HepG2 (cell line): ENCODE measurements at regions not wholly inside any gene's neighbourhood (a gene's known extent, or its start where the extent isn't known, plus 50 kb on each side); places are given as distances from the start of the nearest gene placed in this dataset.

Source experiments
- ATAC-seq: fragments of 200-7000 bp; cut with Tn5 transposase; 3 replicates; pipeline ENCODE4 v1.9.1; 2020; ENCODE audit warnings: mild to moderate bottlenecking, moderate library complexity
- BruUV-seq: library from RNA; stranded (reverse); fragments of 400-500 nt; replicated peaks from 2 replicates; lab custom pipeline; 2021; lab: Mats Ljungman, UMichigan
- CTCF ChIA-PET: fragments of 300-600 bp; formaldehyde crosslinking; extraction: SDS; loops from one replicate; lab custom pipeline; 2021; ENCODE audit warnings: low total read pairs, inconsistent platforms, low intra/inter-chr PET ratio; lab: Yijun Ruan, JAX
- POLR2A ChIA-PET: fragments of 350-600 bp; sonication (Branson Sonifier 250); formaldehyde crosslinking; loops from one replicate; lab custom pipeline; 2020; ENCODE audit warnings: antibody characterized with exemption, inconsistent platforms; lab: Yijun Ruan, JAX
- DNase-seq: peaks from one replicate; pipeline ENCODE4 v3.0.0-alpha.2; 2015; ENCODE audit warnings: low spot score
- FAIRE-seq: peaks from 3 replicates; lab custom pipeline; 2011; peaks lifted over from hg19 to GRCh38; lab: Jason Lieb, UNC
- H2AFZ ChIP-seq: one replicate; pipeline ENCODE4 v1.6.1; 2011; ENCODE audit warnings: low read length, inconsistent platforms
- H3K27ac ChIP-seq: fragments of 300-600 bp; 3 replicates; pipeline ENCODE4 v1.8.0; 2011; ENCODE audit warnings: mixed run types, mild to moderate bottlenecking, mixed read lengths, low read length, inconsistent platforms; ENCODE audit not compliant: insufficient read depth; ENCODE audit errors: extremely low read length
- H3K27me3 ChIP-seq, 2 experiments: fragments of 200-600 bp in 1 of 2; 2 replicates in 1 of 2; 3 replicates in 1 of 2; pipeline versions ENCODE4 v1.6.0 to v1.8.0; 2011; ENCODE audit warnings: low read length in 2 of 2, mild to moderate bottlenecking in 2 of 2, moderate library complexity in 2 of 2, inconsistent platforms in 1 of 2; ENCODE audit not compliant: insufficient read depth in 2 of 2, control insufficient read depth in 1 of 2
- H3K36me3 ChIP-seq, 2 experiments: fragments of 200-600 bp in 1 of 2; replicated peaks in 1 of 2; 2 replicates in 1 of 2; 3 replicates in 1 of 2; pipeline versions ENCODE4 v1.5.1 to v1.8.0; 2011; ENCODE audit warnings: low read length in 2 of 2, inconsistent platforms in 1 of 2; ENCODE audit not compliant: insufficient read depth in 2 of 2, control insufficient read depth in 1 of 2
- H3K4me1 ChIP-seq: 2 replicates; pipeline ENCODE4 v1.5.1; 2012; ENCODE audit warnings: low read length, inconsistent platforms; ENCODE audit not compliant: insufficient read depth
- H3K4me2 ChIP-seq: 2 replicates; pipeline ENCODE4 v1.6.0; 2011; ENCODE audit warnings: low read depth, low read length, inconsistent platforms
- H3K4me3 ChIP-seq, 3 experiments: fragments of 200-600 bp in 1 of 3; sonication (generic), shearing (Covaris generic) in 1 of 3; replicated peaks in 1 of 3; 2 replicates each; pipeline ENCODE4 v1.5.1; 2011 to 2016; ENCODE audit warnings: low read length in 3 of 3, inconsistent platforms in 2 of 3, low read depth in 2 of 3, mild to moderate bottlenecking in 2 of 3, control low read depth in 1 of 3, mixed read lengths in 1 of 3; ENCODE audit not compliant: insufficient read depth in 1 of 3
- H3K79me2 ChIP-seq: one replicate; pipeline ENCODE4 v1.6.1; 2011; ENCODE audit warnings: low read length, inconsistent platforms; ENCODE audit not compliant: insufficient read depth
- H3K9ac ChIP-seq: 2 replicates; pipeline ENCODE4 v1.6.0; 2011; ENCODE audit warnings: mild to moderate bottlenecking, low read depth, low read length, inconsistent platforms; ENCODE audit not compliant: insufficient read depth
- H3K9me3 ChIP-seq: 2 replicates; pipeline ENCODE4 v1.5.1; 2012; ENCODE audit warnings: mild to moderate bottlenecking, low read length
- H4K20me1 ChIP-seq: 2 replicates; pipeline ENCODE4 v1.6.0; 2011; ENCODE audit warnings: inconsistent platforms, mild to moderate bottlenecking, low read length, moderate library complexity; ENCODE audit not compliant: insufficient read depth
- MXD3 ChIP-seq: IDR thresholded peaks from 2 replicates; pipeline ENCODE4 v1.6.1; 2016; ENCODE audit warnings: mild to moderate bottlenecking, missing biosample characterization, missing genetic modification reagents
- ZNF142 ChIP-seq: sonication (generic); formaldehyde crosslinking; IDR thresholded peaks from 2 replicates; pipeline ENCODE4 v1.4.0; 2020; ENCODE audit warnings: missing genetic modification reagents
- ZNF740 ChIP-seq: sonication (generic); formaldehyde crosslinking; IDR thresholded peaks from 2 replicates; pipeline ENCODE4 v1.4.0; 2020; ENCODE audit warnings: missing genetic modification reagents
- WGBS: methylation state at CpG from one replicate; pipeline ENCODE4 v1.1.6; 2017; ENCODE audit warnings: low lambda C conversion rate; 5-methylcytosine and 5-hydroxymethylcytosine counted together
- in situ Hi-C: cut with HindIII; loops from 2 replicates; pipeline ENCODE4 v1.10.0; 2017; ENCODE audit warnings: low pct_unique_long_range_greater_than_20kb; ENCODE audit not compliant: extremely low pct_ligation_motif_present
- intact Hi-C: fragments of 100-400 bp; cut with micrococcal nuclease; formaldehyde crosslinking; loops from one replicate; pipeline ENCODE4 v1.10.0; 2022; ENCODE audit not compliant: unreplicated experiment

- TF ChIP-seq ZNF740 (CRISPR knock-in tag): no peak
- no peak for TF ChIP-seq MXD3 (CRISPR knock-in tag)
- TF ChIP-seq, all 625 proteins: peak for 0
Measured at GRCh38 chr2:52536929-52537460, 1230.6 kb upstream of the CHAC2 start (continued).

- in situ Hi-C loops: no loop called here
- POLR2A ChIA-PET: no interaction called here
- no peak for FAIRE-seq
Measured at GRCh38 chr2:52532956-52533355, 1234.6 kb upstream of the CHAC2 start.

More at GRCh38 chr2:52532956-52533355, 1234.6 kb upstream of the CHAC2 start:
- no peak overlapping the region for H2AFZ ChIP-seq
- 0% methylated on average over 1 of the region's 1 CpG for WGBS
- H3K27me3 ChIP-seq: no peaks in the 10 kb centered on the region
- no peaks in the 10 kb centered on the region for H3K79me2 ChIP-seq
- intact Hi-C loops: no loop called here
- no peak overlapping the region for H3K4me3 ChIP-seq
- ATAC-seq (no peak), DNase-seq (no peak)
- H3K9me3 ChIP-seq: no peaks in the 10 kb centered on the region
- CTCF ChIA-PET: no interaction called here
- H3K9ac ChIP-seq: no peak overlapping the region
- no peak overlapping the region for H3K4me2 ChIP-seq
- no peak for TF ChIP-seq ZNF142 (CRISPR knock-in tag)
- TF ChIP-seq, all 625 proteins: peak for 0
- H3K4me1 ChIP-seq: no peaks in the 10 kb centered on the region
- H3K36me3 ChIP-seq: no peaks in the 10 kb centered on the region
- no peaks in the 10 kb centered on the region for H4K20me1 ChIP-seq
- no TSS peak for BruUV-seq
- no peak overlapping the region for H3K27ac ChIP-seq
